ENCODE measurements at regions not wholly inside any gene's neighbourhood (a gene's known extent, or its start where the extent isn't known, plus 50 kb on each side); places are given as distances from the start of the nearest gene placed in this dataset.

DNA sequence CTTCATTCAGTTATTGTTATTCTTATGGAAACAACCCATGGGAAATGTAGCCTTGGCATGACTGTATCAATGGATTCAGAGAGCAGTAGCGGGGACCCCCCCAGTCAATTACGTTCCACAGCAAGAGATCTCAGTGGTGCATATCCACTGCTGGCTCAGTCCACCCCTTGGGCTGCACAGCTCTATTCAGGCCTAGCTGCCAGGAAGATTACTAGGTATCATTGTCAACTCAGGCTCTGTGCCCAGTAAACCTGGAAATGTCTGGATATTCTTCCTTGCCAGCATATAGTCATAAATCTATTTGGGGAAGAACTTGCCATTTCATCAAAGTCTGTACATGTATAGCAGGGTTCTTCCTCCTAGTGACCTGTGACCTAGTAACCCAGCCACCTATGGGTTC is 128.1 kb upstream of the CCDC54 start:
- TF ChIP-seq, protein P1, sequence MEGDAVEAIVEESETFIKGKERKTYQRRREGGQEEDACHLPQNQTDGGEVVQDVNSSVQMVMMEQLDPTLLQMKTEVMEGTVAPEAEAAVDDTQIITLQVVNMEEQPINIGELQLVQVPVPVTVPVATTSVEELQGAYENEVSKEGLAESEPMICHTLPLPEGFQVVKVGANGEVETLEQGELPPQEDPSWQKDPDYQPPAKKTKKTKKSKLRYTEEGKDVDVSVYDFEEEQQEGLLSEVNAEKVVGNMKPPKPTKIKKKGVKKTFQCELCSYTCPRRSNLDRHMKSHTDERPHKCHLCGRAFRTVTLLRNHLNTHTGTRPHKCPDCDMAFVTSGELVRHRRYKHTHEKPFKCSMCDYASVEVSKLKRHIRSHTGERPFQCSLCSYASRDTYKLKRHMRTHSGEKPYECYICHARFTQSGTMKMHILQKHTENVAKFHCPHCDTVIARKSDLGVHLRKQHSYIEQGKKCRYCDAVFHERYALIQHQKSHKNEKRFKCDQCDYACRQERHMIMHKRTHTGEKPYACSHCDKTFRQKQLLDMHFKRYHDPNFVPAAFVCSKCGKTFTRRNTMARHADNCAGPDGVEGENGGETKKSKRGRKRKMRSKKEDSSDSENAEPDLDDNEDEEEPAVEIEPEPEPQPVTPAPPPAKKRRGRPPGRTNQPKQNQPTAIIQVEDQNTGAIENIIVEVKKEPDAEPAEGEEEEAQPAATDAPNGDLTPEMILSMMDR (conservative IDR thresholded peaks at IDR 0.05 in 1 of 2, IDR thresholded peaks at IDR 0.05 in 1 of 2; ENCODE audit: extremely low read depth in 1 of 2, insufficient read depth in 1 of 2, low read depth in 1 of 2, low read length in 2 of 2) = no peak
- no peak for TF ChIP-seq EZH2 (IDR thresholded peaks at IDR 0.05; ENCODE audit: borderline replicate concordance, low read length)

All from mammary epithelial cell (primary cell).